Muscle of leg (tissue), 3 donors: ENCODE measurements at regions not wholly inside any gene's neighbourhood (a gene's known extent, or its start where the extent isn't known, plus 50 kb on each side); places are given as distances from the start of the nearest gene placed in this dataset.
"Not testable (repeated sequence)": the region's sequence is repeated elsewhere in the genome, so short reads cannot be mapped to it uniquely, and the experiment has no call there.

Source experiments
- DNase-seq: peaks from one replicate; pipeline ENCODE4 v3.0.0; 2013
- H3K27ac ChIP-seq: one replicate; pipeline ENCODE4 v1.5.1; 2013; ENCODE audit warnings: mild to moderate bottlenecking, low read length, control low read depth
- H3K27me3 ChIP-seq: one replicate; pipeline ENCODE4 v1.6.1; 2013; ENCODE audit warnings: low read length; ENCODE audit not compliant: control insufficient read depth, insufficient read depth
- H3K36me3 ChIP-seq: one replicate; pipeline ENCODE4 v1.6.1; 2013; ENCODE audit warnings: low read length; ENCODE audit not compliant: control insufficient read depth, insufficient read depth
- H3K4me1 ChIP-seq: one replicate; pipeline ENCODE4 v1.6.1; 2013; ENCODE audit warnings: low read length; ENCODE audit not compliant: control insufficient read depth, insufficient read depth
- H3K4me3 ChIP-seq: one replicate; pipeline ENCODE4 v1.5.1; 2013; ENCODE audit warnings: low read length, control low read depth
- H3K9me3 ChIP-seq: replicated peaks from 2 replicates; pipeline ENCODE4 v1.6.1; 2013; ENCODE audit warnings: low read depth, low read length; ENCODE audit not compliant: control insufficient read depth
- WGBS: methylation state at CpG from one replicate; pipeline ENCODE4 v1.1.5; 2013; ENCODE audit warnings: missing lambda C conversion rate; ENCODE audit not compliant: insufficient coverage; 5-methylcytosine and 5-hydroxymethylcytosine counted together

DNA sequence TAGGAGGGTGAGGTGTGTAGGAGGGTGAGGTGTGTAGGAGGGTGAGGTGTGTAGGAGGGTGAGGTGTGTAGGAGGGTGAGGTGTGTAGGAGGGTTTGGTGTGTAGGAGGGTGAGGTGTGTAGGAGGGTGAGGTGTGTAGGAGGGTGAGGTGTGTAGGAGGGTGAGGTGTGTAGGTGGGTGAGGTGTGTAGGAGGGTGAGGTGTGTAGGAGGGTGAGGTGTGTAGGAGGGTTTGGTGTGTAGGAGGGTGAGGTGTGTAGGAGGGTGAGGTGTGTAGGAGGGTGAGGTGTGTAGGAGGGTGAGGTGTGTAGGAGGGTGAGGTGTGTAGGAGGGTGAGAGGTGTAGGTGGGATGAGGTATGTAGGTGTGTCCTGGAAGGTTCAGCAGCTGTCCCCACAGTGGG, 144.7 kb downstream of the DLL1 start:
- H3K27me3 ChIP-seq: peaks cover 18% of the 10 kb centered on the region
- not testable (repeated sequence) for H3K9me3 ChIP-seq, DNase-seq, H3K27ac ChIP-seq, H3K4me3 ChIP-seq, H3K36me3 ChIP-seq
- H3K4me1 ChIP-seq: peaks cover 28% of the 10 kb centered on the region

DNA sequence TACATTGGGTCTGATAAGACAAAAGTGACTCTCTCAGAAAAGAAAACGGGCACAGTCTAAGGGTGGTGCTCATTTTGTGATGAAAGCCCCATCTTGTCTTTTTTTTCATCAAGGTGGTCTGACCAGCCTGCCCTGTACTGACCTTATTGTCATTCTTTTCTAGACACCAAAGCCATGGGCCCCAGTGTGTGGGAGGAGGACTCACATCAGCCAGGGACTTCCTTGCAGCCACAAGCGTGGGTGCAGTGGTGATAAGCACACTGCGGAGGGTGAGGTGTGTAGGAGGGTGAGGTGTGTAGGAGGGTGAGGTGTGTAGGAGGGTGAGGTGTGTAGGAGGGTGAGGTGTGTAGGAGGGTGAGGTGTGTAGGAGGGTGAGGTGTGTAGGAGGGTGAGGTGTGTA, 145.2 kb downstream of the DLL1 start:
- Histone ChIP-seq H3K27me3 (peaks cover 18% of the 10 kb centered on the region), H3K4me1 (peaks cover 25% of the 10 kb centered on the region)
- H3K9me3 ChIP-seq, H3K4me3 ChIP-seq, DNase-seq, H3K36me3 ChIP-seq, H3K27ac ChIP-seq: not testable (repeated sequence)
- WGBS: 75% methylated on average over 2 of the region's 3 CpGs

DNA sequence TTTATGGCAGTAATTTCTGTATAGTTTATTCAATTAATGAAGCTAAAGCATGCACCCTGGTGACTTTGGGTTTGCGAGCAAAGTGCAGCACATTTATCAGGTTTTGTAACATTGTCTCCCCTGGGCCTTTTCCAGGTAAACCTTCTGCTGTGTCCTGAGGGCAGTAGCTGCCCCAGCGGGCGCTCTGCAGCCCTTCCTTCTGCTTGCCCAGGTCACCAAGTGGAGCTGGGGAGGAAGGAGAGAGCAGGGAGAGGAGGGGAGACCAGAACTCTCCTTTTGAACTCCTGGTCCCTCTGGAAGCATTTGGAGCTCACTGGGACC, 145.6 kb downstream of the DLL1 start:
- Histone ChIP-seq H3K27me3 (peaks cover 18% of the 10 kb centered on the region), H3K4me1 (peaks cover 20% of the 10 kb centered on the region), H3K27ac (no peak overlapping the region), H3K36me3 (no peaks in the 10 kb centered on the region), H3K9me3 (peaks cover 3% of the 10 kb centered on the region), H3K4me3 (no peak overlapping the region)
- DNase-seq: no peak
- WGBS: 80% methylated on average over 3 of the region's 3 CpGs

DNA sequence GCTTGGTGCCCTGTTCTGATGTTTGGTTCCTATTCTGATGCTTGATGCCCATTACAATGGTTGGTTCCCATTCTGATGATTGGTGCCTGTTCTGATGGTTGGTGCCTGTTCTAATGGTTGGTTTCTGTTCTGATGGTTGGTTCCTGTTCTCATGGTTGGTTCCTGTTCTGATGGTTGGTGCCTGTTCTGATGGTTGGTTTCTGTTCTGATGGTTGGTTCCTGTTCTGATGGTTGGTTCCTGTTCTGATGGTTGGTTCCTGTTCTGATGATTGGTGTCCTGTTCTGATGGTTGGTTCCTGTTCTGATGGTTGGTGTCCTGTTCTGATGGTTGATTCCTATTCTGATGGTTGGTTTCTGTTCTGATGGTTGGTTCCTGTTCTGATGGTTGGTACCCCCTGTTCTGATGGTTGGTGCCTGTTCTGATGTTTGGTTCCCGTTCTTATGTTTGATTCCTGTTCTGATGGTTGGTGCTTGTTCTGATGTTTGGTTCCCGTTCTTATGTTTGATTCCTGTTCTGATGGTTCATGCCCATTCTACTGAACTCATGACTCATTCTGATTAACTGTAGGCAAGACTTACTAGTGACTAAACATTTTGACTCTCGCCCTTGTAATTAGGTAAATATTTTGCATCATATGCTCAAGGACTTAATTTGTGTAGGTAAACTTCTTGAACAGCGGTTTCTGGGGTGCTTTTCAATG, 146.2 kb downstream of the DLL1 start:
- H3K4me3 ChIP-seq: no peak overlapping the region
- DNase-seq: no peak
- peaks cover 18% of the 10 kb centered on the region for H3K27me3 ChIP-seq
- H3K27ac ChIP-seq: no peak overlapping the region
- WGBS: no CpG with 5 or more reads among the region's 4 CpGs
- H3K36me3 ChIP-seq: no peaks in the 10 kb centered on the region
- H3K4me1 ChIP-seq: peaks cover 17% of the 10 kb centered on the region
- H3K9me3 ChIP-seq: peaks cover 3% of the 10 kb centered on the region

DNA sequence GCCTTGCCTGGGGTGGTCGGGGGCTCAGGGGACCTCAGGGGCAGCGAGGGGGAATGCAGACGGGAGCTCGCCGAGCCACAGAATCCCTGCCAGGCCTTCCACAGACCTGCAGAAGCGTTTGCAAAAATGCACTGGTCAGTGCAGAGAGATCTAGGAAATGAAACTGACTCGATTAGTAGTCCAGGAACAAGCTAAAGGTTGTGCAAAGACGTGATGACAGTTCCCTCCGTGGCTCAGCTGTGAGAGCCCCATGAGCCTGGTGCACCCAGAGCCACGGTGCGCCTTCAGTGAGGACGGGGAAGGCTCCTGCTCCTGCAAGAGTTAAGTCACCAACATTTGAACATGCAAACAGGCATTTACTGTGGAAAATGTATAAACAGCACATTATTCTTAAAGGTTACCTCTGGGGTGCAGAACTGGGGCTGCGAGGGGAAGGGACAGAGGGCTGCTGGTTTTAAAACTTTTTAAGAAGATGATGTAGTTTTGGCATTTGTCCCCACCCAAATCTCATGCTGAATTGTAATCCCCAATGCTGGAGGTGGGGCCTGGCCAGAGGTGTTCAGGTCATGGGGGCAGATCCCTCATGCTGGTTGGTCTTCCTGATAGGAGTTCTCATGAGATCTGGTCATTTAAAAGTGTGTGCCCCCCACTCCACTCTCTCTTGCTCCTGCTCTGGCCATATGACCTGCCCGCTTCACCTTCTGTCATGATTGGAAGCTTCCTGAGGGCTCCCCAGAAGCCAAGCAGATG, 147.3 kb downstream of the DLL1 start:
- H3K4me3 ChIP-seq: no peak overlapping the region
- DNase-seq: no peak
- H3K4me1 ChIP-seq: peaks cover 18% of the 10 kb centered on the region
- H3K27me3 ChIP-seq: peaks cover 15% of the 10 kb centered on the region
- H3K27ac ChIP-seq: no peak overlapping the region
- H3K9me3 ChIP-seq: peaks cover 3% of the 10 kb centered on the region
- WGBS: 35% methylated on average over 9 of the region's 14 CpGs
- no peaks in the 10 kb centered on the region for H3K36me3 ChIP-seq

DNA sequence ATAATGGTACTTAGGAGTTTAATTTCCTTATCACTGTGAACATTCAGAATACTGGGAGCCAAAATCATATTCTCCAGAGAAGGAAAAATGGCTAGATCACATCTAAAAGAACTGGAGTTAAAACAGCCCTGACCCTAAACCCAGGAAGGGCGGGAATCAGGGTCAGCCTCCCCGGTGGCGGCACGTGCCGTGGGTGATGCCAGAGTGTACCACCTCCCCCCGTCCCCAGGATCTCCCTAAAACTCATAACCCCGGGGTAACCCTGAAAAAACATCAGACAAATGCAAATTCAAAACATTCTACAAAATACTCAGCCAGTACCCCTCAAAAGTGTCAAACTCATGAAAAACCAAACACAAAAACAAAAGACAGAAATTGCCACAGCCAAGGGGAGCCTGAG, 148.3 kb downstream of the DLL1 start:
- Histone ChIP-seq H3K4me1 (peaks cover 18% of the 10 kb centered on the region), H3K4me3 (no peak overlapping the region), H3K27me3 (peaks cover 6% of the 10 kb centered on the region), H3K9me3 (peaks cover 3% of the 10 kb centered on the region), H3K36me3 (no peaks in the 10 kb centered on the region), H3K27ac (no peak overlapping the region)
- 100% methylated on average over 1 of the region's 7 CpGs for WGBS
- DNase-seq: no peak

DNA sequence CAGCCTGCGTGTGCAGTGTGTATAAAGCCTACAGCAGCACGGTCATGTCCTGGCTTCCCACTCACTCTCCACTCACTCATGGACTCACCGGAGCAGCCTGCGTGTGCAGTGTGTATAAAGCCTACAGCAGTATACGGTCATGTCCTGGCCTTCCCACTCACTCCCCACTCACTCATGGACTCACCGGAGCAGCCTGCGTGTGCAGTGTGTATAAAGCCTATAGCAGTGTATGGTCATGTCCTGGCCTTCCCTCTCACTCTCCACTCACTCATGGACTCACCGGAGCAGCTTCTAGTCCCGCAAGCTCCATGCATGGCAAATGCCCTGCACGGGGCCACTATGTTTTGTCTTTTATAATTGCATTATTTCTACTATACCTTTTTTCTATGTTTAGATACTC, 149.8 kb downstream of the DLL1 start:
- peaks cover 27% of the 10 kb centered on the region for H3K4me1 ChIP-seq
- H3K36me3 ChIP-seq, H3K4me3 ChIP-seq, H3K27me3 ChIP-seq, H3K9me3 ChIP-seq, H3K27ac ChIP-seq, DNase-seq: not testable (repeated sequence)
- 92% methylated on average over 4 of the region's 10 CpGs for WGBS

DNA sequence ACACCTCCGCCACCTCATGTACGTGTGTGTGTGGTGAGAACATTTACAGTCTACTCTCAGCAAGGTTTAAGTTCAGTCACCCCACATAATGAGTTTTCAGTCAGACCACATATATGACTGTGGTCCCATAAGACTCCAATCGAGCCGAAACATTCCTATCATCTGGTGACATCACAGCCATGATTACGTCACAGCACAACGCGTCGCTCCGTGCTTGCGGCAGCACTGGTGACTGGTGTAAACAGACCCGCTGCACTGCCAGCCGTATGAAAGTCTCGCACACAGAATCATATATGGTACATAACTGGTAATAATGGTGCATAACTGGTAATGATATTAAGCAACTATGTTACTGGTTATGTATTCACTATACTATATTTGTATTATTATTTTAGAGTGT, 150.7 kb downstream of the DLL1 start:
- Histone ChIP-seq H3K36me3 (no peaks in the 10 kb centered on the region), H3K27me3 (peaks cover 2% of the 10 kb centered on the region), H3K27ac (no peak overlapping the region), H3K4me1 (peaks cover 34% of the 10 kb centered on the region), H3K4me3 (no peak overlapping the region), H3K9me3 (peaks cover 3% of the 10 kb centered on the region)
- 67% methylated on average over 5 of the region's 13 CpGs for WGBS
- DNase-seq: no peak

DNA sequence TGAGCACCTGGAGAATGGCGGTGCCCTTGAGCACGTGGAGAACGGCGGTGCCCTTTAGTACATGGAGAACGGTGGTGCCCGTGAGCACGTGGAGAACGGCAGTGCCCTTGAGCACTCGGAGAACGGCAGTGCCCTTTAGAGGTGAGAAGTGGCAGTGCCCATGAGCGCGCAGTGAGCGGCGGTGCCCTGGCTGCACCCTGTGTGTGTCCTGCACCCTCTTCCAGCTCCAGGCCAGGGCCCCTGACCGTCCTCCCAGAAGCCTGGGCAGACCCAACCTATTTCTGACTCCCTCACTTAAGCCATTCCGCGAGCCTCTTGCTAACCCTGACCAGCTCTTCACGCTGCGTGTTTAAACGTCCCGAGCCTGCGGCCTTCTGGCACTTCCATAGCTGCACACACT, 151.3 kb downstream of the DLL1 start:
- Histone ChIP-seq H3K27me3 (peaks cover 2% of the 10 kb centered on the region), H3K4me1 (peaks cover 39% of the 10 kb centered on the region), H3K9me3 (peaks cover 3% of the 10 kb centered on the region), H3K4me3 (no peak overlapping the region), H3K27ac (no peak overlapping the region), H3K36me3 (no peaks in the 10 kb centered on the region)
- 77% methylated on average over 22 of the region's 22 CpGs for WGBS
- DNase-seq: no peak

DNA sequence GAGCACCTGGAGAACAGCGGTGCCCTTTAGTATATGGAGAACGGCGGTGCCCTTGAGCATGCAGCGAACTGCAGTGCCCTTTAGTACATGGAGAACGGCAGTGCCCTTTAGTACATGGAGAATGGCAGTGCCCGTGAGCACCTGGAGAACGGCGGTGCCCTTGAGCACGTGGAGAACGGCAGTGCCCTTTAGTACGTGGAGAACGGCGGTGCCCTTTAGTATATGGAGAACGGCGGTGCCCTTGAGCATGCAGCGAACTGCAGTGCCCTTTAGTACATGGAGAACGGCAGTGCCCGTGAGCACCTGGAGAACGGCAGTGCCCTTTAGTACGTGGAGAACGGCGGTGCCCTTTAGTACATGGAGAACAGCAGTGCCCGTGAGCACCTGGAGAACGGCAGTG, 151.8 kb downstream of the DLL1 start:
- H3K36me3 ChIP-seq, H3K4me3 ChIP-seq, DNase-seq, H3K27me3 ChIP-seq, H3K27ac ChIP-seq, H3K9me3 ChIP-seq: not testable (repeated sequence)
- H3K4me1 ChIP-seq: peaks cover 43% of the 10 kb centered on the region
- WGBS: 90% methylated on average over 24 of the region's 24 CpGs
